ENCODE measurements at regions not wholly inside any gene's neighbourhood (a gene's known extent, or its start where the extent isn't known, plus 50 kb on each side); places are given as distances from the start of the nearest gene placed in this dataset.

GRCh38 chr2:34379586-34379985 lies 780.5 kb upstream of the FAM98A start:
- no peak overlapping the region for H3K27ac ChIP-seq (ENCODE audit: low read depth, low read length, poor library complexity, severe bottlenecking)
- intact Hi-C loops (cut with micrococcal nuclease; ENCODE audit: unreplicated experiment) = no loop called here
- no TSS peak for BruUV-seq (replicated peaks)
- H3K36me3 ChIP-seq (ENCODE audit: insufficient read depth, low read length, poor library complexity, severe bottlenecking) = no peaks in the 10 kb centered on the region
- no peaks in the 10 kb centered on the region for H3K9me3 ChIP-seq (ENCODE audit: low read depth, low read length, poor library complexity, severe bottlenecking)
- DNase-seq (ENCODE audit: low spot score) = no peak
- TF ChIP-seq EZH2 (IDR thresholded peaks at IDR 0.05; ENCODE audit: borderline replicate concordance, low read depth, low read length, poor library complexity, severe bottlenecking) (no peak), CTCF (conservative IDR thresholded peaks at IDR 0.05; ENCODE audit: low read depth, low read length) (no peak)
- ChIA-PET CTCF (no interaction called here), POLR2A (ENCODE audit: low non-redundant PET) (no interaction called here)
- no peak overlapping the region for H3K4me3 ChIP-seq (ENCODE audit: low read depth, low read length, poor library complexity, severe bottlenecking)
- H3K4me1 ChIP-seq (ENCODE audit: insufficient read depth, low read length, poor library complexity, severe bottlenecking) = no peaks in the 10 kb centered on the region
- H3K27me3 ChIP-seq (replicated peaks; ENCODE audit: insufficient read depth, low read depth, low read length, poor library complexity) = no peaks in the 10 kb centered on the region

- no peak for TF ChIP-seq EZH2 (IDR thresholded peaks at IDR 0.05; ENCODE audit: borderline replicate concordance, low read depth, low read length, poor library complexity, severe bottlenecking)
- no peak for TF ChIP-seq CTCF (conservative IDR thresholded peaks at IDR 0.05; ENCODE audit: low read depth, low read length)
- no peak overlapping the region for H3K27ac ChIP-seq (ENCODE audit: low read depth, low read length, poor library complexity, severe bottlenecking)
- BruUV-seq (replicated peaks) = no TSS peak
- DNase-seq (ENCODE audit: low spot score) = no peak
- H3K36me3 ChIP-seq (ENCODE audit: insufficient read depth, low read length, poor library complexity, severe bottlenecking) = no peaks in the 10 kb centered on the region
- no peak overlapping the region for H3K4me3 ChIP-seq (ENCODE audit: low read depth, low read length, poor library complexity, severe bottlenecking)
- H3K27me3 ChIP-seq (replicated peaks; ENCODE audit: insufficient read depth, low read depth, low read length, poor library complexity) = no peaks in the 10 kb centered on the region
- no peaks in the 10 kb centered on the region for H3K4me1 ChIP-seq (ENCODE audit: insufficient read depth, low read length, poor library complexity, severe bottlenecking)
- intact Hi-C loops (cut with micrococcal nuclease; ENCODE audit: unreplicated experiment) = no loop called here
- H3K9me3 ChIP-seq (ENCODE audit: low read depth, low read length, poor library complexity, severe bottlenecking) = no peaks in the 10 kb centered on the region
- ChIA-PET POLR2A (ENCODE audit: low non-redundant PET) (no interaction called here), CTCF (no interaction called here)
These were observed 774.6 kb upstream of the FAM98A start for GRCh38 chr2:34373586-34374233.

- Histone ChIP-seq H3K27me3 (replicated peaks; ENCODE audit: insufficient read depth, low read depth, low read length, poor library complexity) (no peaks in the 10 kb centered on the region), H3K4me3 (ENCODE audit: low read depth, low read length, poor library complexity, severe bottlenecking) (no peak overlapping the region), H3K27ac (ENCODE audit: low read depth, low read length, poor library complexity, severe bottlenecking) (no peak overlapping the region), H3K4me1 (ENCODE audit: insufficient read depth, low read length, poor library complexity, severe bottlenecking) (no peaks in the 10 kb centered on the region), H3K9me3 (ENCODE audit: low read depth, low read length, poor library complexity, severe bottlenecking) (no peaks in the 10 kb centered on the region), H3K36me3 (ENCODE audit: insufficient read depth, low read length, poor library complexity, severe bottlenecking) (no peaks in the 10 kb centered on the region)
- ChIA-PET CTCF (no interaction called here), POLR2A (ENCODE audit: low non-redundant PET) (no interaction called here)
- BruUV-seq (replicated peaks) = no TSS peak
- intact Hi-C loops (cut with micrococcal nuclease; ENCODE audit: unreplicated experiment) = no loop called here
- TF ChIP-seq CTCF (conservative IDR thresholded peaks at IDR 0.05; ENCODE audit: low read depth, low read length) (no peak), EZH2 (IDR thresholded peaks at IDR 0.05; ENCODE audit: borderline replicate concordance, low read depth, low read length, poor library complexity, severe bottlenecking) (no peak)
- DNase-seq (ENCODE audit: low spot score) = no peak
These were observed 773.9 kb upstream of the FAM98A start for GRCh38 chr2:34372967-34373366.
